HG02884 (cell line): ENCODE measurements at regions not wholly inside any gene's neighbourhood (a gene's known extent, or its start where the extent isn't known, plus 50 kb on each side); places are given as distances from the start of the nearest gene placed in this dataset.

ENCODE experiments used
- ATAC-seq: cut with Tn5 transposase; IDR thresholded peaks from one replicate; pipeline ENCODE4 v1.9.1; 2021; ENCODE audit warnings: mild to moderate bottlenecking, moderate library complexity; ENCODE audit not compliant: unreplicated experiment

DNA sequence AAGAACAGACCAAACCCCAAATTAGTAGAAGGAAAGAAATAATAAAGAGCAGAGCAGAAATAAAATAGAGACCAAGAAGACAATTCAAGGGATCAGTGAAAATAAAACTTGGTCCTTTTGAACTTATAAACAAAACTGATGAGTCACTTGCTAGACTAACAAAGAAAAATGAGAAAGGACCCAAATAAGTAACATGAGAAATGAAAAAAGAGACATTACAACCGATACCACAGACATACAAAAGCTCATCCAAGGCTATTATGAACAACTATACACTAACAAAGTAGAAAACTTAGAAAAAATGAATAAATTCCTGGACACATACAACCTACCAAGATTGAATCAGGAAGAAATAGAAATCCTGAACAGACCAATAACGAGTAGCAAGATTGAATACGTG is 414.5 kb downstream of the HTR7 start:
- no peak for ATAC-seq

DNA sequence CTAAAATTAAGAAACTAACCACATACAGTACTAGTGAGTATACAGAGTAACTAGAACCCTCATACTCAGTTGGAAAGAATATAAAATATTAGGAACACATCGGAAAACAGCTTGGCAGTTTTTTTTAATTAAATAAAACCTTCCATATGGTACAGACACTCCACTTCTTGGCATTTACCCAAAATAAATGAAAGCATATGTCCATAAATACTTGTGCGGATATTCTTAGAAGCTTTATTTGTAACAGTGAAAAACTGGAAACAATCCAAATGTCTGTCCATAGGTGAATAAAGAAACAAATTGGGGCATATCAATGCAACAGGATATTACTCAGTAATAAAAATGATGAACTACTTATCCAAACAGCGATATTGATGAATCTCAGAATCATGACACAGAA is 410.0 kb downstream of the HTR7 start:
- ATAC-seq: no peak

GRCh38 chr10:90450797-90451196 is 407.0 kb downstream of the HTR7 start:
- ATAC-seq: no peak

GRCh38 chr10:90451283-90451682 is 406.6 kb downstream of the HTR7 start:
- no peak for ATAC-seq

GRCh38 chr10:90458054-90458453 is 399.8 kb downstream of the HTR7 start:
- no peak for ATAC-seq

- no peak for ATAC-seq
Observed at GRCh38 chr10:90458571-90458970, 399.3 kb downstream of the HTR7 start.

GRCh38 chr10:90461437-90462155 is 396.2 kb downstream of the HTR7 start:
- ATAC-seq: no peak

- no peak for ATAC-seq
Observed at GRCh38 chr10:90462749-90463470, 394.9 kb downstream of the HTR7 start.

DNA sequence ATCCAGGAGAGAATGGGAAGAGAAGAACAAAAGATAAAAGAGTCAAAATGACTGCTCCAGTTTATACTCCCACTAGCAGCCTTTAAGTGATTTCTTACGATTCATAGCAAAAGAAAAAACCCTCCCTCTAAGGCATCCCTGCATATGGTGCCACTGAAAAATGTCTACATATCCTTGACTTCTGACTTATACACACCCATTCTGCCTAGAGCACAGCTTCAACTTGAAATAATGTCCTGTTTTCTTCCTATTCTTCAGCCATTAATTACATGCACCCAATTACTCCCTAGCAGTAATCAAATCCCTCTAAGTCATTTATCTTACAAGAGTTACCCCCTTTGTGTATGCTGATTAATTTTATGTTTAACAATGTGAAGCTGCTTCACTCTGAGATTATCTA is 393.5 kb downstream of the HTR7 start:
- no peak for ATAC-seq

- ATAC-seq: no peak
Observed at GRCh38 chr10:90470966-90471365, 386.9 kb downstream of the HTR7 start.

- ATAC-seq: no peak
Observed at GRCh38 chr10:90480466-90480865, 377.4 kb downstream of the HTR7 start.

- no peak for ATAC-seq
Observed at GRCh38 chr10:90481326-90481923, 376.4 kb downstream of the HTR7 start.

- ATAC-seq: no peak
Observed at GRCh38 chr10:90484518-90484917, 373.3 kb downstream of the HTR7 start.

DNA sequence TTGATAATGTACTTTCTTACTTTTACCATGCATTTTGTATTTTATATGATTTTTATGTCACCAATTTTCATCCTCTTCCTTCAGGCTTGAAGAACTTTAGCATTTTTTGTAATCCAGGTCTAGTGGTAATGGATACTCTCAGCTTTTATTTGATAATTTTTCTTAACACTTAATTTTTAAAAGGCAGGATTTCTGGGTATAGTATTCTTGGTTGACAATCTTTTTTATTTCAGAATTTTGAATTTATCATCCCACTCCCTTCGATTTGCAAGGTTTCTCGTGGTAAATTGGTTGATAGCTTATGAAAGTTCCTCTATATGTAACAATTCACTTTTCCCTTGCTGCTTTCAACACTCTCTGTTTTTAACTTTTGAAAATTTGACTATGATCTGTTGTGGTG is 363.7 kb downstream of the HTR7 start:
- no peak for ATAC-seq

GRCh38 chr10:90504172-90504571 is 353.7 kb downstream of the HTR7 start:
- no peak for ATAC-seq

GRCh38 chr10:90526721-90527120 is 331.1 kb downstream of the HTR7 start:
- no peak for ATAC-seq

DNA sequence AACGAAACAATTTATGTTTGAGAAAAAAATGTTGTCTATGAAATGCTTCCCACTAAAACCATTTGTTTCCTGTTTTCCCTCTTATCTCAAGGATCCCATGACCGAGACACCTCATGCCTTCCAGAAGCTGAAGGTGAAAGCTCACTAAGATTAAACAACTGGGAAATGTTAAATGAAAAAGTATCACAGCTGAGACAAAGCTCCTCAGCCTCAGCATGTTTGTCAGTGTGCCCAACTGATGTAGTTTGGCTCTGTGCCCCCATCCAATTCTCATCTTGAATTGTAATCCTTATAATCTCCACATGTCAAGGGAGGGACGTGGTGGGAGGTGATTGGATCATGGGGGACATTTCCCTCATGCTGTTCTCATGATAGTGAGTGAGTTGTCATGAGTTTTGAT is 327.3 kb downstream of the HTR7 start:
- ATAC-seq: no peak

GRCh38 chr10:90557385-90557784 is 300.5 kb downstream of the HTR7 start:
- no peak for ATAC-seq

GRCh38 chr10:90560331-90560730 is 297.5 kb downstream of the HTR7 start:
- no peak for ATAC-seq

DNA sequence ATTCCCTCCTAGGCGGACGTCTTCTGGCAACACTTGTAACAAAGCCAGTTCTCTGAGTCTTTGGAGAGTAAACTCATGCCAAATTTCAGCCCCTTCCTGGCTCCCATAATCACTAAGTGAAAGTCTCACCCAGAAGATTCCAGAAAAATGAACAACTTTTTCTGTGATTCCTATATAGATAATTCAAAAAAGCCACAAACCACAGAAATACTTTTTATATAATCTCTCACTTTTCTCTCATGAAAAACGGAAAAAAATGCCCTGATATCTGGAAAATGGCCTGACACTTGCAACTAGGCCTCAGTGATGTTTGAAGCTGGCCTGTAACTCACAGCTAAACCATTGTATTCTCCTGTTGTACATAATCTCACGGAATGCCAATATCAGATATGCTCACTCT is 296.2 kb downstream of the HTR7 start:
- no peak for ATAC-seq

DNA sequence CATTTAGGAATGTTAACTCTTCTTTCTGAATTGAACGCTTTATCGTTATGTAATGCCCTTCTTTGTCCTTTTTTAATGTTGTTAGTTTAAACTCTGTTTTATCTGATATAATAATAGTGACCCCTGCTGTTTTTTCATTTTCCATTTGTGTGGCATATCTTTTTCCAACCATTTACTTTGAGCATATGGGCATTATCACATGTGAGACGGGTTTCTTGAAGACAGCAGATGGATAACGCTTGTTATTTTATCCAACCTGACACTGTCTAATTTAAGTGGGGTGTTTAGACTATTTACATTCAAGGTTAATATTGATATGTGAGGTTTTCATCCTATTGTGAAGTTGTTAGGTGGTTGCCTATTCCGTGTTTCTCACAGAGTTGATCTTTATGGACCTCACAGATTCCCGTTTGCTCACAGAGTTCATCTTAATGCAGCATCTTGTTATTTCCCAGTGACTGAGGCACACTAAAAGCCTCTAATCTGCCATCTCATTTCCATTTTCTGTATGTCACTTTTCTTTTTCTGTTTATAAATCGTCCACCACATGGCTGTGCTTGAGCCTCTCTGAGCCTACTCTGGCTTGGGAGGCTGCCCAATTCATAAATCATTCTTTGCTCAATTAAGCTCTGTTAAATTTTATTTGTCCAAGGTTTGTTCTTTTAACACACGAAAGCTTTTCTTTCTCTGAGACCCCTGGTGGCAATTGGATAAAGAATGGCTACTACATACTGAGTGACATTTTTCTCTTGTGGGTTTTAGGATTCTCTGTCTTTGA is 286.2 kb downstream of the HTR7 start:
- ATAC-seq: no peak
